ENCODE measurements at regions not wholly inside any gene's neighbourhood (a gene's known extent, or its start where the extent isn't known, plus 50 kb on each side); places are given as distances from the start of the nearest gene placed in this dataset.

DNA sequence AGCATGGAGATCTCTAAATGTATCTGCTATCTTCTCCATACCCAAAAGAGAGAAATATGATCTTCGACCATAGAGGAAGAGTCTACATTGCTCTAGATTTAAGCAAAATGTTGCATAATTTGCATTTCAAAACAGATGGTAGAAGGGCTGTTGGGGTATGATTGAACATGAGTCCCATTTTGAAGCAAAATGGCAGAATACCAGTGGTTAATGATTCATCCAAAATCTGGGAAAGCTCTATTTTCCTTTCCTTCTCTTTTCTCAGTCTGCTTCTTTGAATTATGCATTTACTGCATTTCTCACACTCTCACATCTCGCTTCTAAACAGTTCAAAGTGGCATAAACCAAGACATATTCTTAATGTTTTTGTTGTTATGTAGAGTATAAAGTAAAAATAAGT, 178.5 kb downstream of the MACC1 start:
- in situ Hi-C loops (cut with MboI; ENCODE audit: low sequenced_read_pairs) = no loop called here
- Histone ChIP-seq H3K4me1 (no peaks in the 10 kb centered on the region), H3K36me3 (replicated peaks) (no peaks in the 10 kb centered on the region), H3K27me3 (ENCODE audit: low read depth) (0 out of 2 replicates have a peak, but pooled peaks cover 3% of the 10 kb centered on the region), H3K9me3 (no peaks in the 10 kb centered on the region), H3K4me3 (no peak overlapping the region)
- DNase-seq (ENCODE audit: low spot score in 2 of 2) = no peak

DNA sequence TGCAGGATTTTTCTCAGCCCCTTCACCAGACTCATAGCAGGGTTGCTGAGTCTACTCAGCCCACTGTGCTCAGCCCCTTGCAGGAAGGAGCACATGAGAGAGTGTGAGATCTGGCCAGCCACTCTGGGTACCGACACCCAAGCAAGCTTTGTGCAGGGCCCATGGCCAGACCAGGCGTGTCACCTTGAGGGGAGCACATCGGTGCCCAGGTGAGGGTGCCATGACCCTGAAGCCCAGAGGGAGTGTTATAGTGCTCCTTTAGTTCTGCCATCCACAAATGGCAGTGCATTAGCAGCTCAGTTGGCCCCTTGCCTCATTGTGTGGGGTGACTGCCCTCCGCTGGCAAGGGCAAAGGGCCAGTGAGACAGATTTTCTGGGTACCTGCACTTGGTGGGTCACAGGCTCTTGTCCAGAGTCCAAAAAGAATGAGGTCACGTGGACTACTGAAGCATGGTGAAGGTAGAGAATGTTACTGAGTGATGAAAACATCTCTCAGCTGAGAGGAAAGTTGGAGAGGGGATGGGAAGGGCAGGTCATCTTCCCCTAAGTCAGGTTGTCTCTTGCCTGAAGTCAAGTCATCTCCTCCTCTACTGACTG, 181.8 kb downstream of the MACC1 start:
- no peak for DNase-seq (ENCODE audit: low spot score in 2 of 2)
- no peaks in the 10 kb centered on the region for H3K4me1 ChIP-seq
- H3K36me3 ChIP-seq (replicated peaks) = no peaks in the 10 kb centered on the region
- in situ Hi-C loops (cut with MboI; ENCODE audit: low sequenced_read_pairs) = no loop called here
- no peaks in the 10 kb centered on the region for H3K9me3 ChIP-seq
- H3K27me3 ChIP-seq (ENCODE audit: low read depth) = no peaks in the 10 kb centered on the region
- H3K4me3 ChIP-seq = no peak overlapping the region

DNA sequence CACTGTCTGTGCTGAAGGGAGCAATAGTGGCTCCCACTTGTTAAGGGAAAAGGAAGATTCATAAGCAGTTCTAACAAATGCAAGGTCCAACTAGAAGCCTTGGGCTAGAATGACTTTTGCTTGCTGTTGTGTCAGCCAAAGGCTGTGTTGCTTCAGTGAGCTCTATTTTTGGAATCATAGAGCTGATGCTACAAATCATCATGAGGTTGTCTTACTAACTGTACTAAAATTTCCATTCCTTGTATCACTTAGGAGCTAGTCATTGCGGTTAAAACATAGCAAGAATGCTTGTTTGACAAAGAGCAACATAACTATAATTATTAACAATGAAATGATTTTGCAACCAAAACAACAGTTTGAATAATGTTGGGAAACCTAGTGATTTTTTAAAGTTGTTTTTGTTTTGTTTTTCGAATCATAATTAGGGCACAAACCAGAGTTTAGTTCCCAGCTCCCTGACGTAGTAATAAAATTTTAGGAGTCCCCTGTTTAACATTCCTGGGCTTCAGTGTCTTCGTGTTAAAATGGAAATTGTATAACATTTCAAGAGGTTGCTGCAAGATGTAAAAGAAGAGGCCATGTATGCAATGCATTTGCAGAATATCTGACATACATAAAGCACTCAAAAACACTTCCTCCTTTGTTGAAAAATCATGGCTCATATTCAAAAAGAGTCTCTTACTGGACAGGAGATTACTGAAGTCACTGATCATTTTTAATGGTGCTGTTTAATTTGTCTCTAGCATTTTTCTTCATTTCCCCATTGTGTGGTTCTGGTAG, 183.4 kb downstream of the MACC1 start:
- in situ Hi-C loops (cut with MboI; ENCODE audit: low sequenced_read_pairs) = no loop called here
- Histone ChIP-seq H3K4me1 (no peaks in the 10 kb centered on the region), H3K4me3 (no peak overlapping the region), H3K36me3 (replicated peaks) (no peaks in the 10 kb centered on the region), H3K27me3 (ENCODE audit: low read depth) (no peaks in the 10 kb centered on the region), H3K9me3 (no peaks in the 10 kb centered on the region)
- DNase-seq (ENCODE audit: low spot score in 2 of 2) = no peak

DNA sequence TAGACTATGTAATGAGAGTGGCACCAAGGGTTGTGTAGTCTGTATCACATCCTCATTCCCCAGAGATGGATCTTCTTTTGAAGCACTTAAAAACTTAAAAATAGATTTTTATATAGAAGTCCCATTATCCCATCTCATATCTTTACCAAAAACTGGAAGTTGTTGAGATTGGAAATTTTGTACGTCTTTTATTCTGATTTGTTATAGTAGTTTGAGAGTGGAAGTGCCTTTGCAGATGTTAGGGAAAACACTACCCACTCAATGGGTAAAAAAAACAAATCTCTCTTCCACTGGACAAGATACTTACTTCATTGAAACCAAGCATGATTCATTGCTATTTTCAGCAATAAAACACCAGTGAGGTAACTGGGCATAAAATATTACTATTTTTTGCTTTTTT, 184.4 kb downstream of the MACC1 start:
- Histone ChIP-seq H3K4me3 (no peak overlapping the region), H3K9me3 (no peaks in the 10 kb centered on the region), H3K36me3 (replicated peaks) (no peaks in the 10 kb centered on the region), H3K4me1 (no peaks in the 10 kb centered on the region), H3K27me3 (ENCODE audit: low read depth) (no peaks in the 10 kb centered on the region)
- no peak for DNase-seq (ENCODE audit: low spot score in 2 of 2)
- in situ Hi-C loops (cut with MboI; ENCODE audit: low sequenced_read_pairs) = no loop called here

GRCh38 chr7:20030915-20031362, 186.2 kb downstream of the MACC1 start:
- in situ Hi-C loops (cut with MboI; ENCODE audit: low sequenced_read_pairs) = no loop called here
- Histone ChIP-seq H3K36me3 (replicated peaks) (no peaks in the 10 kb centered on the region), H3K9me3 (no peaks in the 10 kb centered on the region), H3K27me3 (ENCODE audit: low read depth) (no peaks in the 10 kb centered on the region), H3K4me1 (no peaks in the 10 kb centered on the region), H3K4me3 (no peak overlapping the region)
- no peak for DNase-seq (ENCODE audit: low spot score in 2 of 2)

- Histone ChIP-seq H3K9me3 (no peaks in the 10 kb centered on the region), H3K4me3 (no peak overlapping the region), H3K36me3 (replicated peaks) (no peaks in the 10 kb centered on the region), H3K27me3 (ENCODE audit: low read depth) (no peaks in the 10 kb centered on the region), H3K4me1 (no peaks in the 10 kb centered on the region)
- in situ Hi-C loops (cut with MboI; ENCODE audit: low sequenced_read_pairs) = no loop called here
- DNase-seq (ENCODE audit: low spot score in 2 of 2) = no peak
These were observed 186.8 kb downstream of the MACC1 start for GRCh38 chr7:20030417-20030816.

GRCh38 chr7:20026762-20027161, 190.4 kb downstream of the MACC1 start:
- no peaks in the 10 kb centered on the region for H3K27me3 ChIP-seq (ENCODE audit: low read depth)
- no peaks in the 10 kb centered on the region for H3K4me1 ChIP-seq
- no peak overlapping the region for H3K4me3 ChIP-seq
- no peak for DNase-seq (ENCODE audit: low spot score in 2 of 2)
- H3K36me3 ChIP-seq (replicated peaks) = no peaks in the 10 kb centered on the region
- in situ Hi-C loops (cut with MboI; ENCODE audit: low sequenced_read_pairs) = no loop called here
- no peaks in the 10 kb centered on the region for H3K9me3 ChIP-seq

- Histone ChIP-seq H3K9me3 (no peaks in the 10 kb centered on the region), H3K4me3 (no peak overlapping the region), H3K36me3 (replicated peaks) (no peaks in the 10 kb centered on the region), H3K27me3 (ENCODE audit: low read depth) (no peaks in the 10 kb centered on the region), H3K4me1 (no peaks in the 10 kb centered on the region)
- no peak for DNase-seq (ENCODE audit: low spot score in 2 of 2)
- in situ Hi-C loops (cut with MboI; ENCODE audit: low sequenced_read_pairs) = no loop called here
These were observed 195.4 kb downstream of the MACC1 start for GRCh38 chr7:20021831-20022230.

GRCh38 chr7:20021066-20021465, 196.1 kb downstream of the MACC1 start:
- no peaks in the 10 kb centered on the region for H3K9me3 ChIP-seq
- in situ Hi-C loops (cut with MboI; ENCODE audit: low sequenced_read_pairs) = no loop called here
- no peaks in the 10 kb centered on the region for H3K36me3 ChIP-seq (replicated peaks)
- no peaks in the 10 kb centered on the region for H3K4me1 ChIP-seq
- no peak overlapping the region for H3K4me3 ChIP-seq
- no peak for DNase-seq (ENCODE audit: low spot score in 2 of 2)
- H3K27me3 ChIP-seq (ENCODE audit: low read depth) = no peaks in the 10 kb centered on the region

- Histone ChIP-seq H3K4me3 (no peak overlapping the region), H3K9me3 (no peaks in the 10 kb centered on the region), H3K4me1 (no peaks in the 10 kb centered on the region), H3K36me3 (replicated peaks) (no peaks in the 10 kb centered on the region), H3K27me3 (ENCODE audit: low read depth) (no peaks in the 10 kb centered on the region)
- no peak for DNase-seq (ENCODE audit: low spot score in 2 of 2)
- in situ Hi-C loops (cut with MboI; ENCODE audit: low sequenced_read_pairs) = no loop called here
These were observed 197.3 kb downstream of the MACC1 start for GRCh38 chr7:20019757-20020432.

- H3K36me3 ChIP-seq (replicated peaks) = no peaks in the 10 kb centered on the region
- peaks cover 4% of the 10 kb centered on the region; the same call in 1 of the 2 replicates for H3K4me1 ChIP-seq
- H3K4me3 ChIP-seq = no peak overlapping the region
- H3K9me3 ChIP-seq = no peaks in the 10 kb centered on the region
- in situ Hi-C loops (cut with MboI; ENCODE audit: low sequenced_read_pairs) = no loop called here
- H3K27me3 ChIP-seq (ENCODE audit: low read depth) = no peaks in the 10 kb centered on the region
- no peak for DNase-seq (ENCODE audit: low spot score in 2 of 2)
These were observed 200.5 kb downstream of the MACC1 start for GRCh38 chr7:20016669-20017068.

DNA sequence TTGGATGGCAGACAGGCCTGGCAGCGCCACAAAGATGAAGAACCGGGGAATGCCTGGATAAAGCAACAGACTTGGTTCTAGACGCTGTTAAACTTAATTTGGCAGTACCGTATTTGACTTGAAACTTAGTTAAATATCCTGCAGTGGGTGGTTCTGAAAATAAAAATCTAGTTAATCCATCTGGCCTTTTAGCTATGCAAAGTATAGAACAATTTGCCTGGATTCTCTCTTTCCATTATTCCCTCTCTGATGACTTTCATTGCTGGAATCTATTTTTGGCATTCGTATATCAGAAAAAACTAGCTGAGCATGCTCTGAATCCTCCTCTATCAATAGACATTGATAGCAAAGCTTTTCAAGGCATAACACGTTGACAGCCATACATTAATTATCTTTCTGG, 203.6 kb downstream of the MACC1 start:
- no peak for DNase-seq (ENCODE audit: low spot score in 2 of 2)
- Histone ChIP-seq H3K4me1 (peaks cover 4% of the 10 kb centered on the region; the same call in 1 of the 2 replicates), H3K9me3 (no peaks in the 10 kb centered on the region), H3K4me3 (no peak overlapping the region), H3K36me3 (replicated peaks) (no peaks in the 10 kb centered on the region), H3K27me3 (ENCODE audit: low read depth) (no peaks in the 10 kb centered on the region)
- in situ Hi-C loops (cut with MboI; ENCODE audit: low sequenced_read_pairs) = no loop called here

DNA sequence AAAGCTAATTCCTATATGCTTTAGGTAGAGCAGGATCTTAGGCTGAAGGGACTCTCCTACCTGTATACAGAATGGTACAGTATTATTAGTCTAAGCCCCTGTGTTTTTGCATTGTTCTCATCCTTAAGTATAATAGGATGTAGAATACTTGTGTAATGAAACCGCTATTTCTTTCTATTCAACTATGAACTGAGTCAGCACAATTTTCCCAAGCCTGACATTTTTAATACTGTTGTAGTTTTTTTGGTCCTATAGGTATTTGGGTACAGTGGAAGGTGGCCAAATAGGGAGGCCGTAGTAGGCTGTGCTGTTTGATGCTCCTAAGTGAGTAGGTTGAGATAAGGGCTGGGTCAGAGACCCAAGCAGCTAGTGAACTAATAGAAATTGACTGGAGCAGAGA, 205.1 kb downstream of the MACC1 start:
- no peak for DNase-seq (ENCODE audit: low spot score in 2 of 2)
- no peaks in the 10 kb centered on the region for H3K27me3 ChIP-seq (ENCODE audit: low read depth)
- in situ Hi-C loops (cut with MboI; ENCODE audit: low sequenced_read_pairs) = no loop called here
- H3K9me3 ChIP-seq = no peaks in the 10 kb centered on the region
- H3K4me3 ChIP-seq = no peak overlapping the region
- H3K4me1 ChIP-seq = peaks cover 4% of the 10 kb centered on the region; the same call in 1 of the 2 replicates
- no peaks in the 10 kb centered on the region for H3K36me3 ChIP-seq (replicated peaks)

DNA sequence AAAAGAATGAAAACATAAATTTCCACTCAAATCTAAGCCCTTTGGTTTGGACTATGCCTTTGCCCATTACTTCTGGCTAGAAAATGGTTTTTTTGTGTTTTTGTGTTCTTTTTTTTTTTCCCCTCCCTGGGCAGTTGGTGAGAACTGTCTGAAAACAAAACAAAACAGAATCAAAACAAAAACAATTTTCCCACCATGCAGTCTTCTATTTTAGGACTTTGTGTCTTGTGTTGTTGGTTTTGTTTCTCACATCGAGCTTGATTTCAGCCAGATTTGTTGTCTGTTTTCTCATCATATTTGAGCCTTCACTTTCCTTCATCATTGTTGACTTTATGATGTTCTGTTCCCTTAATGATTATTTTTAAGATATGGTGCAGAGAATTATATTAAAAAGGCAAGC, 206.3 kb downstream of the MACC1 start:
- Histone ChIP-seq H3K4me3 (no peak overlapping the region), H3K4me1 (peaks cover 4% of the 10 kb centered on the region; the same call in 1 of the 2 replicates)
- in situ Hi-C loops (cut with MboI; ENCODE audit: low sequenced_read_pairs) = no loop called here

More for the DNA sequence above, 206.3 kb downstream of the MACC1 start:
- Histone ChIP-seq H3K36me3 (replicated peaks) (no peaks in the 10 kb centered on the region), H3K27me3 (ENCODE audit: low read depth) (no peaks in the 10 kb centered on the region), H3K9me3 (no peaks in the 10 kb centered on the region)
- no peak for DNase-seq (ENCODE audit: low spot score in 2 of 2)

Data from HAP-1 (cell line).